RWPE2 (cell line): ENCODE measurements at regions not wholly inside any gene's neighbourhood (a gene's known extent, or its start where the extent isn't known, plus 50 kb on each side); places are given as distances from the start of the nearest gene placed in this dataset.
A peak's percentile ranks its signal among the peaks of the same experiment; 100 is the strongest.

ENCODE experiments used
- ATAC-seq: fragments of 200-7000 bp; cut with Tn5 transposase; 3 replicates; pipeline ENCODE4 v1.9.1; 2021; ENCODE audit warnings: low read depth
- DNase-seq: peaks from one replicate; pipeline ENCODE4 v3.0.0-alpha.2; 2020; ENCODE audit warnings: low spot score
- H3K27ac ChIP-seq: fragments of 450-650 bp; 2 replicates; pipeline ENCODE4 v1.5.1; 2017; ENCODE audit warnings: mild to moderate bottlenecking; ENCODE audit not compliant: poor library complexity, severe bottlenecking
- H3K27me3 ChIP-seq: fragments of 250-450 bp; sonication (Bioruptor Pico); 2 replicates; pipeline ENCODE4 v1.5.1; 2021; ENCODE audit warnings: mild to moderate bottlenecking, moderate library complexity; ENCODE audit not compliant: insufficient read depth, poor library complexity, severe bottlenecking
- H3K36me3 ChIP-seq: fragments of 250-450 bp; sonication (Bioruptor Pico); 2 replicates; pipeline ENCODE4 v1.5.1; 2020; ENCODE audit warnings: low read depth, mild to moderate bottlenecking, moderate library complexity
- H3K4me1 ChIP-seq: fragments of 250-450 bp; sonication (Bioruptor Pico); 2 replicates; pipeline ENCODE4 v1.5.1; 2021; ENCODE audit warnings: mild to moderate bottlenecking, moderate library complexity; ENCODE audit not compliant: insufficient read depth, poor library complexity, severe bottlenecking
- H3K4me3 ChIP-seq: fragments of 250-450 bp; sonication (Bioruptor Pico); 2 replicates; pipeline ENCODE4 v1.5.1; 2021; ENCODE audit warnings: mild to moderate bottlenecking, moderate library complexity; ENCODE audit not compliant: severe bottlenecking
- H3K9me3 ChIP-seq: fragments of 250-450 bp; sonication (Bioruptor Pico); 2 replicates; pipeline ENCODE4 v1.5.1; 2021; ENCODE audit warnings: mild to moderate bottlenecking, moderate library complexity; ENCODE audit not compliant: severe bottlenecking
- CTCF ChIP-seq: fragments of 450-650 bp; IDR thresholded peaks from one replicate; pipeline ENCODE4 v1.5.1; 2017; ENCODE audit warnings: mild to moderate bottlenecking, moderate library complexity; ENCODE audit not compliant: poor library complexity, severe bottlenecking

- no peak for TF ChIP-seq CTCF
- peak overlapping the region; percentile 55 for H3K27ac ChIP-seq
These were observed 423.0 kb upstream of the TPM1 start for GRCh38 chr15:62619526-62619925.

DNA sequence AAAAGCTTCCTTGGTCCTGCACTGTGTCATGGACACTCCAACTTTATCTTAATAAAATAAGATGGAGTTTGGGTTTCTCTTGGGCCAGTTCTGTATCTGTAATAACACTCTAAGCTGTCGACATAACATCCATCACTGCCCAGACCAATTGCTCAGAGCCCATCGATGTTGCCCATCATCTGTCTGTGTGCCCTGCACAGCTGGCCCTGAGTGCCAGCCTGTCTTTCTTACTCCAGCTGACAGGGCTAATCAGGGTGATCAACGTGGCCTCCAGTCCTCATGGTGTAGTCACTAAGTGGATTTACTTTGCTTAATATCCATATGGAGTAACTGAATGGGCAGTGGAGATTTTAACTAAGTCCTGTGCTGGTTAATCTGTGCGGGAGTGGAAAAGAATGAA, 419.8 kb upstream of the TPM1 start:
- Histone ChIP-seq H3K4me3 (no peak overlapping the region), H3K27me3 (no peaks in the 10 kb centered on the region), H3K27ac (no peak overlapping the region), H3K9me3 (no peaks in the 10 kb centered on the region), H3K36me3 (no peaks in the 10 kb centered on the region), H3K4me1 (peaks cover 32% of the 10 kb centered on the region)
- ATAC-seq (no peak), DNase-seq (no peak)
- no peak for TF ChIP-seq CTCF

More at GRCh38 chr15:62619526-62619925, 423.0 kb upstream of the TPM1 start:
- ATAC-seq (no peak), DNase-seq (no peak)
- Histone ChIP-seq H3K4me1 (peaks cover 22% of the 10 kb centered on the region), H3K4me3 (no peak overlapping the region), H3K27me3 (no peaks in the 10 kb centered on the region), H3K9me3 (no peaks in the 10 kb centered on the region), H3K36me3 (no peaks in the 10 kb centered on the region)

GRCh38 chr15:62624547-62625378, 417.8 kb upstream of the TPM1 start:
- Histone ChIP-seq H3K27ac (no peak overlapping the region), H3K4me3 (no peak overlapping the region), H3K27me3 (no peaks in the 10 kb centered on the region), H3K4me1 (peaks cover 14% of the 10 kb centered on the region), H3K9me3 (no peaks in the 10 kb centered on the region), H3K36me3 (no peaks in the 10 kb centered on the region)
- no peak for TF ChIP-seq CTCF
- ATAC-seq = peak; percentile 64; the same call in 2 of the 3 replicates
- DNase-seq = no peak

GRCh38 chr15:62625429-62626033, 417.0 kb upstream of the TPM1 start:
- DNase-seq (no peak), ATAC-seq (no peak)
- H3K27ac ChIP-seq = no peak overlapping the region
- no peak overlapping the region for H3K4me3 ChIP-seq
- peaks cover 14% of the 10 kb centered on the region for H3K4me1 ChIP-seq
- H3K36me3 ChIP-seq = no peaks in the 10 kb centered on the region
- TF ChIP-seq CTCF = no peak
- H3K27me3 ChIP-seq = no peaks in the 10 kb centered on the region
- no peaks in the 10 kb centered on the region for H3K9me3 ChIP-seq

DNA sequence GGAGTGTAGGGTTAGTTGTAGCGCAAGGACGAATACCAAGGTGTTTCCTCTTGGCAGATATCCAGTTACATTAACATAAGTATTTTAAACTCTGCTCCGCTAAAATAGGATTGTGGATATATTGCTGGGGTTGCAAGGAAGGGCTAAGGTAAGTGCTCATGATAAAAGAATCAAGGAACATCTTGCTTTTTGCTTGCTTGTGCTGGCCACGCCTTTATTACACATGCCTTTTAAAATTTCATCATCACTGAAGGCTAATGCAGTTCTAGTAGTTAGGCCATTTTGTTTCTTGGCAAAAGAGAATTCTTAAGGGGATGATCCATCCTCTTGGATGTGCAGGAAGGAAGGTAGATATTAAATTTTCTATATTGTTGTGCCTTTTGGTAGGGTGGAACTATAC, 415.6 kb upstream of the TPM1 start:
- Histone ChIP-seq H3K27me3 (no peaks in the 10 kb centered on the region), H3K9me3 (no peaks in the 10 kb centered on the region), H3K36me3 (no peaks in the 10 kb centered on the region), H3K27ac (no peak overlapping the region), H3K4me3 (no peak overlapping the region), H3K4me1 (peaks cover 14% of the 10 kb centered on the region)
- TF ChIP-seq CTCF = no peak
- DNase-seq (no peak), ATAC-seq (peak; percentile 42; the same call in 1 of the 3 replicates)
